Liver (tissue), 8 donors: ENCODE measurements at regions not wholly inside any gene's neighbourhood (a gene's known extent, or its start where the extent isn't known, plus 50 kb on each side); places are given as distances from the start of the nearest gene placed in this dataset.

Experiments used
- DNase-seq: peaks from one replicate; pipeline ENCODE4 v3.0.0-alpha.2; 2017; ENCODE audit warnings: low spot score
- H3K27ac ChIP-seq, 2 donors: one replicate each; pipeline ENCODE4 v1.7.0; 2013; ENCODE audit warnings: inconsistent platforms in 2 of 2, low read length in 2 of 2, control low read depth in 1 of 2, low read depth in 1 of 2, mild to moderate bottlenecking in 1 of 2
- H3K27me3 ChIP-seq, 4 donors: one replicate each; pipeline versions ENCODE4 v1.6.1 to v1.7.0; 2013; ENCODE audit warnings: low read length in 3 of 4, inconsistent platforms in 1 of 4, mild to moderate bottlenecking in 1 of 4, moderate library complexity in 1 of 4; ENCODE audit not compliant: control insufficient read depth in 4 of 4, insufficient read depth in 4 of 4
- H3K36me3 ChIP-seq, 4 donors: one replicate each; pipeline versions ENCODE4 v1.6.1 to v1.7.0; 2013; ENCODE audit warnings: low read length in 3 of 4, mild to moderate bottlenecking in 3 of 4, low read depth in 1 of 4, moderate library complexity in 1 of 4; ENCODE audit not compliant: control insufficient read depth in 4 of 4, insufficient read depth in 3 of 4
- H3K4me1 ChIP-seq, 4 donors: one replicate each; pipeline versions ENCODE4 v1.6.1 to v1.7.0; 2013; ENCODE audit warnings: low read length in 3 of 4, mild to moderate bottlenecking in 3 of 4, moderate library complexity in 1 of 4; ENCODE audit not compliant: control insufficient read depth in 4 of 4, insufficient read depth in 4 of 4
- H3K4me3 ChIP-seq, 3 donors: one replicate each; pipeline versions ENCODE4 v1.6.1 to v1.7.0; 2013; ENCODE audit warnings: low read length in 3 of 3, control low read depth in 1 of 3, low read depth in 1 of 3, mild to moderate bottlenecking in 1 of 3
- H3K9ac ChIP-seq, 2 donors: one replicate each; pipeline ENCODE4 v1.7.0; 2013; ENCODE audit warnings: low read length in 2 of 2, mild to moderate bottlenecking in 2 of 2, moderate library complexity in 2 of 2, control low read depth in 1 of 2, low read depth in 1 of 2
- H3K9me3 ChIP-seq, 4 donors: one replicate each; pipeline versions ENCODE4 v1.6.1 to v1.7.0; 2013; ENCODE audit warnings: low read length in 3 of 4; ENCODE audit not compliant: control insufficient read depth in 4 of 4
- ATF3 ChIP-seq: IDR thresholded peaks from 2 replicates; pipeline ENCODE4 v1.6.1; 2016; ENCODE audit warnings: antibody characterized with exemption
- CTCF ChIP-seq: fragments of 150-350 bp; IDR thresholded peaks from 2 replicates; pipeline ENCODE4 v1.5.1; 2017; ENCODE audit warnings: improper control_type of control experiment, low read depth, low read length; ENCODE audit not compliant: missing input control
- EGR1 ChIP-seq, 2 donors: IDR thresholded peaks; 2 replicates each; pipeline ENCODE4 v1.6.1; 2016 to 2018; ENCODE audit warnings: antibody characterized with exemption in 2 of 2, low read depth in 2 of 2
- FOXA2 ChIP-seq: IDR thresholded peaks from 2 replicates; pipeline ENCODE4 v1.6.1; 2016; ENCODE audit warnings: antibody characterized with exemption
- GABPA ChIP-seq, 2 donors: IDR thresholded peaks in 1 of 2; conservative IDR thresholded peaks in 1 of 2; 2 replicates each; pipeline ENCODE4 v1.6.1; 2016; ENCODE audit warnings: antibody characterized with exemption in 2 of 2, mild to moderate bottlenecking in 1 of 2, moderate library complexity in 1 of 2
- HNF4A ChIP-seq, 2 donors: conservative IDR thresholded peaks; 2 replicates each; pipeline ENCODE4 v1.6.1; 2016; ENCODE audit warnings: antibody characterized with exemption in 2 of 2, mild to moderate bottlenecking in 2 of 2
- HNF4G ChIP-seq: IDR thresholded peaks from 2 replicates; pipeline ENCODE4 v1.6.1; 2016; ENCODE audit warnings: antibody characterized with exemption
- JUND ChIP-seq, 2 donors: IDR thresholded peaks; 2 replicates each; pipeline ENCODE4 v1.6.1; 2016; ENCODE audit warnings: antibody characterized with exemption in 2 of 2
- MAX ChIP-seq: IDR thresholded peaks from 2 replicates; pipeline ENCODE4 v1.6.1; 2016; ENCODE audit warnings: antibody characterized with exemption
- NR2F2 ChIP-seq: IDR thresholded peaks from 2 replicates; pipeline ENCODE4 v1.6.1; 2016; ENCODE audit warnings: antibody characterized with exemption
- RAD21 ChIP-seq, 2 donors: IDR thresholded peaks; 2 replicates each; pipeline ENCODE4 v1.6.1; 2016; ENCODE audit warnings: antibody characterized with exemption in 2 of 2, mild to moderate bottlenecking in 2 of 2
- REST ChIP-seq: IDR thresholded peaks from 2 replicates; pipeline ENCODE4 v1.6.1; 2016; ENCODE audit warnings: antibody characterized with exemption, mild to moderate bottlenecking
- RXRA ChIP-seq, 2 donors: IDR thresholded peaks; 2 replicates each; pipeline ENCODE4 v1.6.1; 2017 to 2018; ENCODE audit warnings: antibody characterized with exemption in 2 of 2, mild to moderate bottlenecking in 1 of 2
- SP1 ChIP-seq: IDR thresholded peaks from 2 replicates; pipeline ENCODE4 v1.6.1; 2018; ENCODE audit warnings: antibody characterized with exemption, mild to moderate bottlenecking
- TAF1 ChIP-seq: conservative IDR thresholded peaks from 2 replicates; pipeline ENCODE4 v1.6.1; 2016; ENCODE audit warnings: antibody characterized with exemption, mild to moderate bottlenecking
- YY1 ChIP-seq: IDR thresholded peaks from 2 replicates; pipeline ENCODE4 v1.6.1; 2016; ENCODE audit warnings: antibody characterized with exemption, mild to moderate bottlenecking
- ZBTB33 ChIP-seq: IDR thresholded peaks from 2 replicates; pipeline ENCODE4 v1.6.1; 2016; ENCODE audit warnings: antibody characterized with exemption
- WGBS: extraction: QIAGEN DNeasy Blood & Tissue Kit; methylation state at CpG from one replicate; pipeline ENCODE4 v1.1.7; 2013; 5-methylcytosine and 5-hydroxymethylcytosine counted together
- donor health status: healthy.
- donor health status: healthy.
- donor health status: healthy.
- donor health status: healthy.
- donor health status: healthy.

GRCh38 chr10:113386005-113386404, 166.8 kb upstream of the HABP2 start:
- H3K36me3 ChIP-seq: no peaks in the 10 kb centered on the region
- no peak for TF ChIP-seq MAX
- TF ChIP-seq FOXA2: no peak
- TF ChIP-seq HNF4A (conservative IDR thresholded peaks at IDR 0.05): no peak
- H3K27ac ChIP-seq: peak overlapping the region in 1 of 2 donors; percentile 28
- H3K9ac ChIP-seq: no peak overlapping the region
- H3K4me3 ChIP-seq: no peak overlapping the region
- 57% methylated on average over 3 of the region's 3 CpGs for WGBS
- H3K9me3 ChIP-seq: no peaks in the 10 kb centered on the region
- no peak for DNase-seq
- peaks cover 0 to 3% (median 0%) of the 10 kb centered on the region in 4 donors for H3K27me3 ChIP-seq
- H3K4me1 ChIP-seq: peaks cover 0 to 9% (median 5%) of the 10 kb centered on the region in 4 donors

GRCh38 chr10:113389969-113390368, 162.9 kb upstream of the HABP2 start:
- 91% methylated on average over 5 of the region's 5 CpGs for WGBS
- DNase-seq: no peak
- no peak overlapping the region for H3K27ac ChIP-seq
- H3K36me3 ChIP-seq: no peaks in the 10 kb centered on the region
- peaks cover 0 to 6% (median 4%) of the 10 kb centered on the region in 4 donors for H3K4me1 ChIP-seq
- H3K9me3 ChIP-seq: no peaks in the 10 kb centered on the region
- peaks cover 0 to 3% (median 0%) of the 10 kb centered on the region in 4 donors for H3K27me3 ChIP-seq
- H3K4me3 ChIP-seq: no peak overlapping the region
- no peak for TF ChIP-seq JUND (IDR thresholded peaks at IDR 0.05)
- TF ChIP-seq TAF1: no peak
- TF ChIP-seq YY1: no peak
- no peak for TF ChIP-seq MAX
- no peak overlapping the region for H3K9ac ChIP-seq

GRCh38 chr10:113390896-113391295, 162.0 kb upstream of the HABP2 start:
- H3K9ac ChIP-seq: no peak overlapping the region
- no peaks in the 10 kb centered on the region for H3K36me3 ChIP-seq
- no peak overlapping the region for H3K4me3 ChIP-seq
- no peak for DNase-seq
- no peaks in the 10 kb centered on the region for H3K9me3 ChIP-seq
- TF ChIP-seq CTCF (no peak), ATF3 (no peak), NR2F2 (no peak), YY1 (no peak), JUND (IDR thresholded peaks at IDR 0.05) (no peak), HNF4G (no peak), RAD21 (IDR thresholded peaks at IDR 0.05) (no peak), SP1 (no peak), TAF1 (no peak), EGR1 (IDR thresholded peaks at IDR 0.05; ENCODE audit: low read depth in 2 of 2) (no peak), MAX (no peak), FOXA2 (no peak), RXRA (IDR thresholded peaks at IDR 0.05) (no peak), REST (no peak), GABPA (IDR thresholded peaks at IDR 0.05 in 1 of 2, conservative IDR thresholded peaks at IDR 0.05 in 1 of 2) (no peak), ZBTB33 (no peak)
- H3K27me3 ChIP-seq: peaks cover 0 to 3% (median 0%) of the 10 kb centered on the region in 4 donors
- H3K4me1 ChIP-seq: no peaks in the 10 kb centered on the region
- WGBS: 89% methylated on average over 4 of the region's 4 CpGs
- H3K27ac ChIP-seq: no peak overlapping the region
